Epithelial cell of prostate (primary cell): ENCODE measurements at regions not wholly inside any gene's neighbourhood (a gene's known extent, or its start where the extent isn't known, plus 50 kb on each side); places are given as distances from the start of the nearest gene placed in this dataset.
"Not testable (repeated sequence)": the region's sequence is repeated elsewhere in the genome, so short reads cannot be mapped to it uniquely, and the experiment has no call there.

Experiments used
- DNase-seq: peaks from one replicate; pipeline ENCODE4 v3.0.0-alpha.2; 2011; ENCODE audit warnings: low read depth, low spot score
- H3K27ac ChIP-seq: fragments of 450-650 bp; 2 replicates; pipeline ENCODE4 v1.5.1; 2017; ENCODE audit warnings: mild to moderate bottlenecking

DNA sequence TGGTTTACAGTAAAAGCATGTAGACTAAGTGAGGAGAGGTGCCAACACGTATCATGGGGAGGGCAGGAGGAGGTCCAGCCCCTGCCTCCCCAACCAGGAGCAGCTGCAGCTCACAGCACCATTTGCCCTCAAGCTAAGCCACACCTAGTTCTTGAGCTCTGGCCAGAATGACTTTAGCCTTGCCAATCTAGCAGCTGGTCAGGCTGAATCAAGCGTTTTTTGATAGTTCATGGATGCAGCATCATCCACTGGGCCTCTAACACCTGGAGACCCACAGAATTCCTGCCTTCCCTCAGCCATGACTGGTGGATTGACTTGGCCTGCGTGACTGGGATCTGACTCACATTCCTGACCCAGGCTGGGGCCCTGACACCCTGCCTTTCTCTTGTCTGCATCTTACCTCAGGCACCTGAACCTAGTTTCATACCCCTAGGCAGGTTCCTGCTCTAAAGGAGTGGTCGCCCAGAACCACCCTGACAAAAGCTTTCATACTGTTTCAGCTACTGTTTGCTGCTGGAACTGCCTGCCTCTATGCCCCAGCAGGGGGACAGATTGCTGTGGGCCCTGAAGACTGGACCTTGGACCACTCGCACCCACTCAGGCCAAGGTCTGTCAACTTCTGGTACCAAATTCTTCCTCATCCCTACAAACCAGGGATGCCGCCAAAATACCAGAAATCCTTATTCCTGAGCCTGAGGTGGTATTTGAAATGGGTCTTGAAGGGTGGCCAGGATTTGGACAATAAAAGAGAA lies 122.3 kb downstream of the QRSL1 start:
- DNase-seq, result peak; percentile 97
- H3K27ac ChIP-seq, result peak overlapping the region; percentile 76

- H3K27ac ChIP-seq, result peak overlapping the region; percentile 76
- no peak for DNase-seq
These were observed 121.6 kb downstream of the QRSL1 start for GRCh38 chr6:106750946-106751345.

- DNase-seq, result no peak
- H3K27ac ChIP-seq, result peak overlapping the region; percentile 76
These were observed 121.0 kb downstream of the QRSL1 start for GRCh38 chr6:106750142-106750918.

DNA sequence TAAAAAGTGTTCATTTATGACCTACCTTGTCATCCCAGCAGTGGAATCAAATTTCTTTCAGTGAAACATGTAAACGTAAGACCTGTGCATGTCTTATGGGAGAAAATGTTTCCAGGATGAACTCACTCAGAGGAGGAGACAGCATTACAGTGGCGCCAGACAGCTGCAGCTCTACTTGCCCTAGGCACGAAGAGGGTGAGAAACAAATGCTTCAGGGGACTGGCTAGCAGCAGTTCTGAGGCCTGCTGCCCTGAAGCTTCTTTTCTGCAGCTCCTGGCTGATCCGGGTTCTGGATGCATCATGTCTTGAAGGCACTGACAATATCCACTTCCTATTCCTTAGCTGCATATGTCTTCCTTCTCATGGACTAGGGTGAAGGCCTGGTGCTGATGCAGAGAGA lies 120.2 kb downstream of the QRSL1 start:
- DNase-seq, result no peak
- H3K27ac ChIP-seq, result peak overlapping the region; percentile 76

- peak overlapping the region; percentile 76 for H3K27ac ChIP-seq
These were observed 119.3 kb downstream of the QRSL1 start for GRCh38 chr6:106748547-106749207.

GRCh38 chr6:106747139-106747538 lies 117.8 kb downstream of the QRSL1 start:
- H3K27ac ChIP-seq, result peak overlapping the region; percentile 96
- DNase-seq, result peak; percentile 94

More at GRCh38 chr6:106748547-106749207, 119.3 kb downstream of the QRSL1 start:
- no peak for DNase-seq

- H3K27ac ChIP-seq, result peak overlapping the region; percentile 96
- DNase-seq, result peak; percentile 100
These were observed 117.3 kb downstream of the QRSL1 start for GRCh38 chr6:106746652-106747051.

DNA sequence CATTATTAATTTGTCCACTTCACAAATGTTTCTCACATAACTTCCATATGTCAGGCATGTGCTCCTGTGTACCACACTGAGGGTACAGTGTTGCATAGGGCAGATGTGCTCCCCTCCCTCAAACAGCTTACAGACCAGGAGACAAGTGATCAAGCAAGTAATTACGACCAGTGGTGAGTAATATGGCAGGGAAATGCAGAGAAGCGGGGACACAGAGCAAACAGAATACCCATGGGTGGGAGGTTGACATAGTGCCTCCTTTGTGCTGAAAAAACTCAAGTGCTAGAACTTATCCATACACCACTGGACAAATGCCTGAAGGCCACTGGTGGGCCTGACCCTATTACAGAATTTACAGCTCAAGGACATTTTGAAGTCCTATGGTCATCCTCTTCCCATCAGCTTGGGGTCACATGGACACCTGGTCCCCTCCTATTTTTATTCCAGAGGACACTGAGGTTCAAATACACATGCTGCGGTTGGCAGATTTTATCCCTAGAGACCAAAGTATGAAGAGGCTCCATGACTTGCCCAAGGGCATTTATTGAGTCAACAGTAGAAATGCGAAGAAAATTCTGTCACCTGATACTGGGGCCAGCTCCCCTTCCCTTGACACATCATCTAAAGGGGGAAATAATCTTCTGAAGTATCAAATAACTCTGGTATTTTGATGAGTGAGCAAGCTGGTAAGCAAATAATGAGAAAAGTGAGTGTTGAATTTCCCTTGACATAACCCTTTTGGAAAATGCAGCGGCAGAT lies 116.6 kb downstream of the QRSL1 start:
- H3K27ac ChIP-seq, result peak overlapping the region; percentile 96
- DNase-seq, result peak; percentile 83

DNA sequence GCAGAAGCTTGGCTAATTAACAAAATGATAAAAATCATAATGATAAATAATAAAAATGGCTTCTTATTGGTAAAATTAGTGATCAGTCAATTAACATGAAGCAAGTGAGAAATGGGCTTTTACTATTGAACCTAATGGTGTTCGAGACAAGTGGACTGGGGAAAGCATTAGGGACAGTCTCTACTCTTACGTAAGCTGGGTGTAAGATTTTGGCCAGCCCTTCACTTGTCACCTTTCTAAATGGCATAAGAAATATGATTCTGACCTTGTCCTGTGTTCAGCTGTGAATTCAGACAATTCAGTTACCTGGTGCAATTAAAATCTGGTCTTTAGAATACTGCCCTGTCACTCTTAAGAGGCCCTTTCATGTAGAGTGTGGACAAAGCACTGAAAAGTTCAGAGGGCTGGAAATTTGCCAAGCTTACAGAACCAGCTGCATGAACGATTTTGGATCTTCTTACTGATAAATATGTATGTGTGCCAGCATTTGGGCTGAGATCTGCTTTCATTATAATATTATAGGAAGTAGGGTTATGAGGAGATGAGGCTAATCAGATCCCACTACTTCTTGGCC lies 115.9 kb downstream of the QRSL1 start:
- peak overlapping the region; percentile 96 for H3K27ac ChIP-seq
- DNase-seq, result no peak

- DNase-seq, result no peak
- no peak overlapping the region for H3K27ac ChIP-seq
These were observed 115.4 kb downstream of the QRSL1 start for GRCh38 chr6:106744781-106745180.

GRCh38 chr6:106744029-106744428 lies 114.7 kb downstream of the QRSL1 start:
- DNase-seq, H3K27ac ChIP-seq: not testable (repeated sequence)

- H3K27ac ChIP-seq, result no peak overlapping the region
- no peak for DNase-seq
These were observed 114.2 kb downstream of the QRSL1 start for GRCh38 chr6:106743612-106744011.

DNA sequence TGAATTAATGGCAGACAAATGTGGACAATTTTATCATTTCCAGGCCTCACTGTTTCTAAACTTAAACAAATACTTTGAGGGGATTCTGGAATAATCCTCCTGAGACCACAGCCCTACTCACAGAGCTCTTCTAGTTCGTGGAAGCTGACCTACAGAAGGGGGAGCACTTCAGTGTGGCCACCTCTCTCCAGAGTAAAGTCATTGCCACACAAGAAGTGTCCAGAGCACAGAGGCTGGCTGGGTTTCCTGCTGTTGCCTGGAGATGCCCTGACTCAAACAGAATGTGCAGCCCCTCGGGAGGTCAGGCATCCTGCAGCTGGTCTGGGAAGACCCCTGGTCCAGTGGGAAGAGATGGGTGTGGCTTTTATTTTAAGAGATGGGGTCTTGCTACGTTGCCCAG lies 110.9 kb downstream of the QRSL1 start:
- no peak for DNase-seq
- peak overlapping the region; percentile 55 for H3K27ac ChIP-seq

GRCh38 chr6:106739387-106739786 lies 110.0 kb downstream of the QRSL1 start:
- DNase-seq, result peak; percentile 98
- peak overlapping the region; percentile 55 for H3K27ac ChIP-seq

- no peak for DNase-seq
- peak overlapping the region; percentile 47 for H3K27ac ChIP-seq
These were observed 107.1 kb downstream of the QRSL1 start for GRCh38 chr6:106736502-106736901.

- peak overlapping the region; percentile 47 for H3K27ac ChIP-seq
- no peak for DNase-seq
These were observed 106.5 kb downstream of the QRSL1 start for GRCh38 chr6:106735828-106736227.

- no peak overlapping the region for H3K27ac ChIP-seq
- DNase-seq, result no peak
These were observed 105.8 kb downstream of the QRSL1 start for GRCh38 chr6:106735136-106735633.

GRCh38 chr6:106733386-106733785 lies 104.0 kb downstream of the QRSL1 start:
- H3K27ac ChIP-seq, result no peak overlapping the region
- DNase-seq, result no peak

GRCh38 chr6:106732376-106732940 lies 103.1 kb downstream of the QRSL1 start:
- DNase-seq, result no peak
- H3K27ac ChIP-seq, result no peak overlapping the region

- no peak overlapping the region for H3K27ac ChIP-seq
- DNase-seq, result no peak
These were observed 102.4 kb downstream of the QRSL1 start for GRCh38 chr6:106731843-106732160.
